Astrocyte of the cerebellum (primary cell): ENCODE measurements at regions not wholly inside any gene's neighbourhood (a gene's known extent, or its start where the extent isn't known, plus 50 kb on each side); places are given as distances from the start of the nearest gene placed in this dataset.
A peak's percentile ranks its signal among the peaks of the same experiment; 100 is the strongest.

Experiments used
- DNase-seq: peaks from one replicate; pipeline ENCODE4 v3.0.0-alpha.2; 2011; ENCODE audit warnings: low read depth
- H3K4me3 ChIP-seq: 2 replicates; pipeline ENCODE4 v1.5.1; 2011; ENCODE audit warnings: mild to moderate bottlenecking, low read depth, low read length, moderate library complexity
- CTCF ChIP-seq: IDR thresholded peaks from 2 replicates; pipeline ENCODE4 v1.5.1; 2012; ENCODE audit warnings: low read length, low read depth, moderate library complexity, mild to moderate bottlenecking; ENCODE audit errors: missing control alignments
- in situ Hi-C: cut with HindIII; loops from 2 replicates; pipeline ENCODE4 v1.10.0; 2017; ENCODE audit warnings: low sequenced_read_pairs

GRCh38 chr4:133713340-133713739 lies 488.2 kb downstream of the PABPC4L start:
- no peak overlapping the region for H3K4me3 ChIP-seq
- in situ Hi-C loops = no loop called here
- TF ChIP-seq CTCF = no peak
- DNase-seq = no peak

- TF ChIP-seq CTCF = no peak
- in situ Hi-C loops = no loop called here
- DNase-seq = no peak
- no peak overlapping the region for H3K4me3 ChIP-seq
Observed at GRCh38 chr4:133711817-133712216, 489.8 kb downstream of the PABPC4L start.

DNA sequence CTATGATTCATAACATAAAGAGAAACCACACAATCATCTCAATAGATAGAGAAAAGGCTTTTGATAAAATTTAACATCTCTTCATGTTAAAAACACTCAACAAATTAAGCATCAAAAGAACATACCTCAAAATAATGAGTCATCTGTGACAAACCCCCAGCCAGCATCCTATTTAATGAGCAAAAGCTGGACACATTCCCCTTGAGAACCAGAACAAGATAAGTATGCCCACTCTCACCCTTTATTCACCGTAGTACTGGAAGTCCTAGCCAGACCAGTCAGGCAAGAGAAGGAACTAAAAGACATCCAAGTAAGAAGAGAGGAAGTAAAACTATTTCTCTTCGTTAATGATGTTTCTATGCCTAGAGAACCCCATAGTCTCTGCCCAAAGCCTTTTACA lies 507.2 kb downstream of the PABPC4L start:
- peak; percentile 16 for DNase-seq
- in situ Hi-C loops = no loop called here
- no peak for TF ChIP-seq CTCF
- no peak overlapping the region for H3K4me3 ChIP-seq

GRCh38 chr4:133683967-133684366 lies 517.6 kb downstream of the PABPC4L start:
- in situ Hi-C loops = no loop called here
- H3K4me3 ChIP-seq = no peak overlapping the region
- no peak for TF ChIP-seq CTCF

GRCh38 chr4:133668061-133668851 lies 519.2 kb downstream of the PCDH10 start:
- TF ChIP-seq CTCF = no peak
- no peak for DNase-seq
- in situ Hi-C loops = no loop called here
- no peak overlapping the region for H3K4me3 ChIP-seq

More at GRCh38 chr4:133683967-133684366, 517.6 kb downstream of the PABPC4L start:
- DNase-seq = no peak

DNA sequence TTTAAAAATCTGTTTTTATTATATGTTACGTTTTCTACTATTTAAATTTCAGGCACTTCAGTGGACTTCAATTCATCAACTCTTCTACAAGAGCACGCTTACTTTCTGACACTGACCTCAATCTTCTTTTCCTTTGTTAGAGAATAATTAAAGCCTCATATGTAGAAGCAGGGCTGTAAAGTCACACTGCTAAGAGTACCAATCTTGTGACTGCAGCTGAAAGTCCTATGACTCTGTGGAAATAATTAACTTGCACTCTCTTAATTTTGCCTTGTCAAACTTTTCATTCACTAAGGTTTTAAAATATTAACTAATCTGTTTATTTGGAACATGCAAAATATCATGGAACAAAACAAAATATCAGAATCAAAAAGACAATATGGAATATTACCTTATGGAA lies 498.1 kb downstream of the PCDH10 start:
- TF ChIP-seq CTCF = no peak
- DNase-seq = no peak
- in situ Hi-C loops = no loop called here
- no peak overlapping the region for H3K4me3 ChIP-seq

GRCh38 chr4:133641191-133641590 lies 492.1 kb downstream of the PCDH10 start:
- in situ Hi-C loops = no loop called here
- H3K4me3 ChIP-seq = no peak overlapping the region

More at GRCh38 chr4:133641191-133641590, 492.1 kb downstream of the PCDH10 start:
- DNase-seq = no peak
- no peak for TF ChIP-seq CTCF
